ENCODE measurements at regions not wholly inside any gene's neighbourhood (a gene's known extent, or its start where the extent isn't known, plus 50 kb on each side); places are given as distances from the start of the nearest gene placed in this dataset.

- intact Hi-C loops (cut with DNase I; ENCODE audit: low total_unique reads), result no loop called here
- H3K4me3 ChIP-seq (ENCODE audit: low read depth, poor library complexity, severe bottlenecking), result no peak overlapping the region
- TF ChIP-seq CTCF (IDR thresholded peaks at IDR 0.05) (no peak), POLR2A (IDR thresholded peaks at IDR 0.05) (no peak)
- WGBS, 2 donors, result 56 to 67% methylated on average over 1 of the region's 1 CpG
- DNase-seq (ENCODE audit: low spot score in 2 of 2), result no peak
Observed at GRCh38 chr1:106889059-106889458, 167.4 kb upstream of the PRMT6 start.

DNA sequence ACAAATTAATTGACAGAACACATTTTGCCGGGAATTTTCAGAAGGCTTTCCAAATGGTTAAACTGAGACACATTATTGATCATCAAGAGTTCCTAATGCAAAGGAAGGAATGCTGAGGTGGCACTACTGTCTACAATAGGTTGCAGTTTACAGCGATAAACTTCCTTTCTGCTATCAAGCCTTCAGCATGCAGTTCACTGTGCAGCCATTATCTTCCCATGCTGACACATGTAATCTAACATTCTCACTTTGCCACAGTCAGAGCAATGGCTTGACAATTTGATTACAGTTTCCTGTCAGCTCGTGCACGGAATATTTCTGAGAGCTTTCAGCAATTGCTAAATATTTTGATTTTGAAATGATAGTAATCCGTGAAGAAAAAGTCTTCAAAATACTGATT lies 166.9 kb upstream of the PRMT6 start:
- H3K4me3 ChIP-seq (ENCODE audit: low read depth, poor library complexity, severe bottlenecking), result no peak overlapping the region
- no peak for DNase-seq (ENCODE audit: low spot score in 2 of 2)
- TF ChIP-seq CTCF (IDR thresholded peaks at IDR 0.05) (no peak), POLR2A (IDR thresholded peaks at IDR 0.05) (no peak)
- intact Hi-C loops (cut with DNase I; ENCODE audit: low total_unique reads), result no loop called here
- 58% methylated on average over 5 of the region's 5 CpGs for WGBS, 2 donors

GRCh38 chr1:106897976-106898375 lies 158.5 kb upstream of the PRMT6 start:
- intact Hi-C loops (cut with DNase I; ENCODE audit: low total_unique reads), result no loop called here
- H3K4me3 ChIP-seq (ENCODE audit: low read depth, poor library complexity, severe bottlenecking), result no peak overlapping the region
- DNase-seq (ENCODE audit: low spot score in 2 of 2), result no peak
- no peak for TF ChIP-seq CTCF (IDR thresholded peaks at IDR 0.05)
- no peak for TF ChIP-seq POLR2A (IDR thresholded peaks at IDR 0.05)

DNA sequence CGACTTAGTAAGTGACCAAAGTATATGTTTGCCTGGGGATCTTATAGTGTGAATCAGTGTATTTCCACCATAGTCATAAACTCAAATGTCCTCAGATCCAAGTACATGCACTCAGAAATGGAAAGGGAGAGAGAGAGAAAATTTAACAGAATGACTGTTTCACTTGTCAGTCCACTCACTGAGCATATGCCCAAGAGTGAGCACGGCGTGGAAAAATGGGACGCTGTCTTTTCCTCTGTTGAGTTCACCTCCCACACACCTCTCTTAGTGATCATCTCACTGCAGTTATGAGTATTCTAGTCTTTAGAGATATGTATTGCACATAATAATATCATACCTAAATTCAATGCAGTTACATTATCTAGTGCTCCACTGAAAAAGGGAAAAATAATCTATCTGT lies 156.8 kb upstream of the PRMT6 start:
- no peak for DNase-seq (ENCODE audit: low spot score in 2 of 2)
- TF ChIP-seq CTCF (IDR thresholded peaks at IDR 0.05), result no peak
- H3K4me3 ChIP-seq (ENCODE audit: low read depth, poor library complexity, severe bottlenecking), result no peak overlapping the region
- WGBS, 2 donors, result 87 to 91% methylated on average over 4 of the region's 4 CpGs
- intact Hi-C loops (cut with DNase I; ENCODE audit: low total_unique reads), result no loop called here

GRCh38 chr1:106907795-106908194 lies 148.7 kb upstream of the PRMT6 start:
- DNase-seq (ENCODE audit: low spot score in 2 of 2), result no peak
- no peak overlapping the region for H3K4me3 ChIP-seq (ENCODE audit: low read depth, poor library complexity, severe bottlenecking)
- TF ChIP-seq POLR2A (IDR thresholded peaks at IDR 0.05) (no peak), CTCF (IDR thresholded peaks at IDR 0.05) (no peak)
- intact Hi-C loops (cut with DNase I; ENCODE audit: low total_unique reads), result no loop called here

DNA sequence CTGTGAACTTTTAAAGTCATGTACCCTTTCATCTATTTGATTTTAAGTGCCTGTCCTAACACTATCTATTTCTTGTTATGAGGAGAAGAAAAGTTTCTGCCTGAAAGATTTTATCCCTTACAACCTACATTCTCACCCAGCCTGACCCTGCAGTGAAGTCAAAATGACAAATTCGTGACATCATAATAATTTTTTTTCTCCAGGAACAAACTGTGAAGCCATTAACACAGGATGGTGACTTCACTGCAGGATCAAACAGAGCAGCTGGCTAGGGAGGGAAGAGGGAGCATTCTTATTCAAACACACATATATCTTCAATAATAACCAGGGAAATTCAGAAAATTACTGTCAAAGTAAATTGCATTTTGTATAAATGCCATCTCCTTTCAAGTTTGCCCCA lies 147.8 kb upstream of the PRMT6 start:
- no peak for DNase-seq (ENCODE audit: low spot score in 2 of 2)
- TF ChIP-seq POLR2A (IDR thresholded peaks at IDR 0.05), result no peak
- no peak for TF ChIP-seq CTCF (IDR thresholded peaks at IDR 0.05)
- intact Hi-C loops (cut with DNase I; ENCODE audit: low total_unique reads), result no loop called here
- WGBS, 2 donors, result 55 to 62% methylated on average over 1 of the region's 1 CpG
- H3K4me3 ChIP-seq (ENCODE audit: low read depth, poor library complexity, severe bottlenecking), result no peak overlapping the region
